ENCODE measurements at regions not wholly inside any gene's neighbourhood (a gene's known extent, or its start where the extent isn't known, plus 50 kb on each side); places are given as distances from the start of the nearest gene placed in this dataset.

DNA sequence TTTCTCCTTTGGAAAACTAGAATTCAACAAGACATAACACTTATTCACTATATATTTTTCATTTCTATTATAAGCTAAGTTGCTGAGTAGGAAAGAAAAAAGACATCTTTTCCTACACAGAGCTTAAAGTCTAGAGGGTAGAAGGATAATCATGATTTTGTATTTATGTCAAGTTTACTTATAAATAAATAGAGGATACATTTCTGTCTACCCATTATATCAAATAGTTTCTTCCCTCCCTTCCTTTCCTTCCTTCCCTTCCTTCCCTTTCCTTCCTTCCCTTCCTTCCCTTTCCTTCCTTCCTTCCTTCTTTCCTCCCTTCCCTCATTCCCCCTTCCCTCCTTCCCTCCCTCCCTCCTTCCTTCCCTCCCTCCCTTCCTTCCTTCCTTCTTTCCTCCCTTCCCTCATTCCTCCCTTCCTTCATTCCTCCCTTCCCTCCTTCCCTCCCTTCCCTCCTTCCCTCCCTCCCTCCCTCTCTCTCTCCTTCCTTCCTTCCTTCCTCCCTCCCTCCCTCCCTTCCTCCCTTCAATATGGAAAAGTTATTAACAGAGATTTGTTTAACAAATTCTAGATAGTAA, 308.4 kb upstream of the COL3A1 start:
- ChIA-PET POLR2A (ENCODE audit: low non-redundant PET) (no interaction called here), CTCF (interaction anchor here (0.6 kb wide), 1 partner anchor 186 kb away, joined by 3 read pairs; no protein-coding TSS in a partner anchor)
- TF ChIP-seq, protein P1, sequence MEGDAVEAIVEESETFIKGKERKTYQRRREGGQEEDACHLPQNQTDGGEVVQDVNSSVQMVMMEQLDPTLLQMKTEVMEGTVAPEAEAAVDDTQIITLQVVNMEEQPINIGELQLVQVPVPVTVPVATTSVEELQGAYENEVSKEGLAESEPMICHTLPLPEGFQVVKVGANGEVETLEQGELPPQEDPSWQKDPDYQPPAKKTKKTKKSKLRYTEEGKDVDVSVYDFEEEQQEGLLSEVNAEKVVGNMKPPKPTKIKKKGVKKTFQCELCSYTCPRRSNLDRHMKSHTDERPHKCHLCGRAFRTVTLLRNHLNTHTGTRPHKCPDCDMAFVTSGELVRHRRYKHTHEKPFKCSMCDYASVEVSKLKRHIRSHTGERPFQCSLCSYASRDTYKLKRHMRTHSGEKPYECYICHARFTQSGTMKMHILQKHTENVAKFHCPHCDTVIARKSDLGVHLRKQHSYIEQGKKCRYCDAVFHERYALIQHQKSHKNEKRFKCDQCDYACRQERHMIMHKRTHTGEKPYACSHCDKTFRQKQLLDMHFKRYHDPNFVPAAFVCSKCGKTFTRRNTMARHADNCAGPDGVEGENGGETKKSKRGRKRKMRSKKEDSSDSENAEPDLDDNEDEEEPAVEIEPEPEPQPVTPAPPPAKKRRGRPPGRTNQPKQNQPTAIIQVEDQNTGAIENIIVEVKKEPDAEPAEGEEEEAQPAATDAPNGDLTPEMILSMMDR (conservative IDR thresholded peaks at IDR 0.05; ENCODE audit: low read depth), result no peak
- no peak overlapping the region for H3K27ac ChIP-seq
- DNase-seq (ENCODE audit: low spot score), result no peak

DNA sequence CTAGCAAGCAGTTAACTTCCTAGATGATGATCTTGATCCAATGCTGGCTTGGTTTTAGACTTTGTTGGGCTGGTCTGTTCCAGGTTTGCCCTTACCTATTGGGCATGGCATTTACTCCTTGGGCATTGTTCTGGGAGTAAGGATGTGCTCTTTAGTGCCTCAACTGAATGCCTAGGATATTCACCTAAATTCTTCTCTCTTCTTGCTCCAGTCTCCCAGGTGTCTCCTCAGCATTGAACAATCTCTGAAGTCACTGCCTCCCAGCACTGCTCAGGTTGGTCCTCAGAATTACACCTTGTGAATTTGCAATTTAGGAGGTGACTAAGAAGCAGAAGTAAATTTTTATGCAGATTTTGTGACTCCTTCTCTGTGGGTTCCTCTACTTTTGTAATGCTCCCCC, 307.7 kb upstream of the COL3A1 start:
- CTCF ChIA-PET, result no interaction called here
- TF ChIP-seq, protein P1 (conservative IDR thresholded peaks at IDR 0.05; ENCODE audit: low read depth), result no peak
- DNase-seq (ENCODE audit: low spot score), result no peak
- no peak overlapping the region for H3K27ac ChIP-seq
- POLR2A ChIA-PET (ENCODE audit: low non-redundant PET), result no interaction called here

DNA sequence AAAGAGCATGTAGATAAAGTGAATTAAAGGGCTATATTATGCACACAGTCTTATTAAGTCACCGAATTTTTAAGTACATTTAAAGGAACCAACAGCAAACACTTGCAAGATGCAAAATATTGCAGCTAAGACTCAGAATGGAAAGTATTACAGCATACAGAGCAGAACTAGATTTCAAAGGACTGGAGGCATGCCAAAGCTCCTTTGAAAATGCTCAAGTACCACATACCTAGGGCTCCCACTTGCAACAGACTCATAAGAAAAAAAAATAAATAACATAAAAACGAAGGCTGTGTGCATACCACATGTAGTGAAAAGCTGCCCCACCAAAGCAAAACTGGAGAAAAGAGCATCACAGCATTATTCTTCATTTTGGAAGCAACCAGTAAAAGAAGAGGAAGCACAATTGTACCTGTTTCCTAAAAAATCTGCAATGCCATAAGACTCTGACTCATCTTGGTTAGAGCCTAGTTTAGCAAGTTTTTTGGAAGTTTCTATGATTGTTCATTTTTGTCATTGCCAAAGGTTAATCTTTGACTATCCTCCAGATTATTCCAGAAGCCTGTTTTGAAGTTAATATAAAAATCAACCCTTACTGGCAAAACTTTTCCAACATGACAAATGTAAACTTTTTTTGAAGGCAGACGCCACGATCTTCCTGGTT, 306.0 kb upstream of the COL3A1 start:
- TF ChIP-seq, protein P1 (conservative IDR thresholded peaks at IDR 0.05; ENCODE audit: low read depth), result no peak
- no peak overlapping the region for H3K27ac ChIP-seq
- ChIA-PET POLR2A (ENCODE audit: low non-redundant PET) (no interaction called here), CTCF (no interaction called here)
- no peak for DNase-seq (ENCODE audit: low spot score)

DNA sequence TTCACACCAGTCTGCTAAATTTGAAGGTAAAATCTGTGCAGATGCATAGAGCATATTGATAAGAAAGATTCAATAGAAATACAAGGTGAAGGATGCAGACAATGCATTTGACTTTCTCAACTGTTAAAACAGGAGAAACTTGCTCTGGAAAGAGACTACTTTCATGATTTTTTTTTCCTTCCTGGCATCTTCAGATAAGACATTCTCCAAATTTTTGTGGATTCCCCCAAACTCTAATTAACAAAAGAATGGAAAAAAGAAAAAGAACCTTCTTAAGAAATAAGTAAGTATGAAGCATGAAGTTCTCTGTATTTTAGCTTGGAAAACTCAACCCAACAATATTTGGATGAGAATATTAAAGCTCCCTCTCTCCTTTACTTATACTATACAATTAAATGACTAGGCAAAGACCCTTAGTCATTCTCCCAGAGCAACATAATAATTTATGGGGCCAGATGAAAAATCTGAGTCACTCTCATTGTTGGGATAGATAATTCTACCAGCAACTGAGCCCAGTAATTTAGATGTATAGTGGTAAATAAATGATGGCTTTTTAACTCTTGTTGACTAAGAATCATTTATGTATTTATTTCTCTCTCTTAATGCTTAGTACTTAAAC, 298.7 kb upstream of the COL3A1 start:
- CTCF ChIA-PET, result no interaction called here
- H3K27ac ChIP-seq, result no peak overlapping the region
- DNase-seq (ENCODE audit: low spot score), result no peak
- TF ChIP-seq, protein P1 (conservative IDR thresholded peaks at IDR 0.05; ENCODE audit: low read depth), result no peak
- POLR2A ChIA-PET (ENCODE audit: low non-redundant PET), result no interaction called here

DNA sequence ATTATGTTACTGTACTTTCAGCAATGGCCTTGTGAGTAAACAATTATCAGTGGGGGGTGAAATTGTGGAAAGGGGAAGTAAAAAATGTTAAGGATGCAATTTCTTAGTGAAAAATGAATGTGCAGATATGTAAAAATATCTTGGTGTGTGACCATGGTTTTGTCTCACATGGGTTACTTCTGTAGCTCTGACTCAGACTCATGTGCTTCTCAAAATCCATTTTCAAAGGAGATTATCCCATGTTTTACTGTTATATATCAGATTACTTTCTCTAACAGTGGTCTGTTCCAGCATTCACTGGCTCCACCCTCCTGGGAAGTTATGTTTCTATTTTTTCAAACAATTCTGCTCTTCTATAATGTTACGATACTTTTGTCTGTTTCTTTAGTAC, 298.2 kb upstream of the COL3A1 start:
- DNase-seq (ENCODE audit: low spot score), result no peak
- ChIA-PET CTCF (no interaction called here), POLR2A (ENCODE audit: low non-redundant PET) (no interaction called here)
- H3K27ac ChIP-seq, result no peak overlapping the region
- TF ChIP-seq, protein P1 (conservative IDR thresholded peaks at IDR 0.05; ENCODE audit: low read depth), result no peak

DNA sequence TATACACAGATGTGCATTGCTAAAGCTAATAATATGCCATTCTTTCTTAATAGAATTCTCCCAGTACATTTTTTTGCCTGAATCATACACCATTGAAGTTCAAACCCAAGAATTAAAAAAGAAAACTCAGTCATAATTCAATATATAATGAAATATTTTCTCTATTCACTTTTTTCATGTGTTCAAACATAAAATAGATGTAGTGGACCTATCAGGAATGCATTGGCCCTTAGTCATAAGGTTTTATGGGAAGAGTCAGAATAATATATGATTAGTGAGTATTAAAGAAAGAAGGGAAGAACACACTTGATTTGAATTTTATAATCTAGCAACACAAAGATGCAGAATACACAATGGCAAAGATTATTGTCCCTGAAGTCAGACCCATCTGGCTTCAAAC, 297.0 kb upstream of the COL3A1 start:
- ChIA-PET POLR2A (ENCODE audit: low non-redundant PET) (no interaction called here), CTCF (no interaction called here)
- TF ChIP-seq, protein P1 (conservative IDR thresholded peaks at IDR 0.05; ENCODE audit: low read depth), result no peak
- no peak overlapping the region for H3K27ac ChIP-seq
- no peak for DNase-seq (ENCODE audit: low spot score)

Data from RWPE1 (cell line).